CD4-positive, alpha-beta memory T cell (primary cell): ENCODE measurements at regions not wholly inside any gene's neighbourhood (a gene's known extent, or its start where the extent isn't known, plus 50 kb on each side); places are given as distances from the start of the nearest gene placed in this dataset.

ENCODE experiments used
- CTCF ChIA-PET: fragments of 350-600 bp; sonication (Branson Sonifier 250); formaldehyde crosslinking; loops from one replicate; lab custom pipeline; 2021; ENCODE audit warnings: inconsistent platforms; ENCODE audit not compliant: partially characterized antibody; lab: Charles Lee
- POLR2A ChIA-PET: fragments of 350-600 bp; sonication (Branson Sonifier 250); formaldehyde crosslinking; loops from one replicate; lab custom pipeline; 2021; ENCODE audit not compliant: partially characterized antibody; lab: Charles Lee
- DNase-seq, 5 donors: peaks; one replicate each; pipeline versions ENCODE4 v3.0.0 to v3.0.0-alpha.2; 2020 to 2022; ENCODE audit warnings: mixed read lengths in 1 of 5
- H3K27ac ChIP-seq: one replicate; pipeline ENCODE4 v1.7.0; 2013; ENCODE audit warnings: low read depth, low read length
- H3K27me3 ChIP-seq: 2 replicates; pipeline ENCODE4 v1.7.0; 2013; ENCODE audit warnings: mild to moderate bottlenecking, low read length, moderate library complexity; ENCODE audit not compliant: insufficient read depth
- H3K36me3 ChIP-seq: 2 replicates; pipeline ENCODE4 v1.7.0; 2013; ENCODE audit warnings: mild to moderate bottlenecking, low read length, moderate library complexity; ENCODE audit not compliant: insufficient read depth
- H3K4me1 ChIP-seq: 2 replicates; pipeline ENCODE4 v1.7.0; 2013; ENCODE audit warnings: mild to moderate bottlenecking, low read length, moderate library complexity; ENCODE audit not compliant: insufficient read depth
- H3K4me3 ChIP-seq, 2 donors: one replicate each; pipeline ENCODE4 v1.7.0; 2013; ENCODE audit warnings: low read length in 2 of 2, mild to moderate bottlenecking in 1 of 2
- H3K9me3 ChIP-seq, 2 donors: one replicate each; pipeline ENCODE4 v1.7.0; 2013; ENCODE audit warnings: low read length in 2 of 2, control low read depth in 1 of 2; ENCODE audit not compliant: control insufficient read depth in 1 of 2
- H3K27ac Mint-ChIP-seq, 7 donors: one replicate each; pipeline ENCODE4 v1.8.0; 2020 to 2021; ENCODE audit warnings: mixed read lengths in 7 of 7, mild to moderate bottlenecking in 6 of 7, inconsistent platforms in 3 of 7, moderate library complexity in 3 of 7
- H3K27me3 Mint-ChIP-seq, 2 donors: one replicate each; pipeline ENCODE4 v1.8.0; 2020 to 2021; ENCODE audit warnings: mixed read lengths in 2 of 2
- H3K36me3 Mint-ChIP-seq, 2 donors: one replicate each; pipeline ENCODE4 v1.8.0; 2020 to 2021; ENCODE audit warnings: mixed read lengths in 2 of 2, inconsistent platforms in 1 of 2, mild to moderate bottlenecking in 1 of 2
- H3K4me1 Mint-ChIP-seq, 4 donors: one replicate each; pipeline ENCODE4 v1.8.0; 2020 to 2021; ENCODE audit warnings: mixed read lengths in 4 of 4, mild to moderate bottlenecking in 1 of 4
- H3K4me3 Mint-ChIP-seq, 8 donors: one replicate each; pipeline ENCODE4 v1.8.0; 2020 to 2021; ENCODE audit warnings: mixed read lengths in 8 of 8, mild to moderate bottlenecking in 7 of 8, moderate library complexity in 6 of 8, inconsistent platforms in 3 of 8
- H3K9me3 Mint-ChIP-seq, 8 donors: one replicate each; pipeline ENCODE4 v1.8.0; 2020 to 2021; ENCODE audit warnings: mixed read lengths in 8 of 8, mild to moderate bottlenecking in 5 of 8, inconsistent platforms in 3 of 8, moderate library complexity in 1 of 8
- intact Hi-C: fragments of 100-400 bp; cut with micrococcal nuclease; formaldehyde crosslinking; loops from one replicate; pipeline ENCODE4 v1.15.1; 2023

GRCh38 chr1:196091397-196092135, 516.7 kb downstream of the KCNT2 start:
- Histone ChIP-seq H3K27ac (no peak overlapping the region), H3K36me3 (no peaks in the 10 kb centered on the region), H3K9me3 (no peaks in the 10 kb centered on the region), H3K4me3 (no peak overlapping the region), H3K27me3 (no peaks in the 10 kb centered on the region), H3K4me1 (no peaks in the 10 kb centered on the region)
- no peak overlapping the region for H3K27ac Mint-ChIP-seq
- H3K4me3 Mint-ChIP-seq, result no peak overlapping the region
- H3K4me1 Mint-ChIP-seq, result no peaks in the 10 kb centered on the region
- no peak for DNase-seq
- no peaks in the 10 kb centered on the region for H3K36me3 Mint-ChIP-seq
- no peaks in the 10 kb centered on the region for H3K27me3 Mint-ChIP-seq
- intact Hi-C loops, result no loop called here
- POLR2A ChIA-PET, result no interaction called here
- CTCF ChIA-PET, result no interaction called here
- H3K9me3 Mint-ChIP-seq, result peaks cover 0 to 2% (median 0%) of the 10 kb centered on the region in 8 donors

DNA sequence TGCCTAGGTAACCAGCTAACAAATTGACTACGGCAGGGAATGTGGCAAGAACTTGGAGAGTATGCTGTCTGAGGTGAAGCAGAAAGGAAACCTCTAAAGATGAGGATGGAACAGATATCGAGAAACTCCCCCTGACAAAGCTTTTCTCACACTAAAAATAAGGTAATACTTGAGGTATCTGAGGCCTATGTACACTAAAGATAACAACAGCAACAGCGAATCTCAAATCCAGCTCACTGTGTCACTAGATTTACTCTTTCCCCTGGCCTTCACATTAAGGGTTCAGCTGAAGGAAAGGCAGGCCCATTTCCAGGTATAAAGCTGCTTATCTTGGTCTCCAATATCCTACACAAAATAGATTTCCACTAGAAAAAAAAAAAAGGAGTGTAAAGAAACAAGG, 518.0 kb downstream of the KCNT2 start:
- Mint-ChIP-seq H3K36me3 (no peaks in the 10 kb centered on the region), H3K9me3 (peaks cover 0 to 2% (median 0%) of the 10 kb centered on the region in 8 donors), H3K27me3 (no peaks in the 10 kb centered on the region), H3K4me3 (no peak overlapping the region), H3K4me1 (no peaks in the 10 kb centered on the region), H3K27ac (no peak overlapping the region)
- POLR2A ChIA-PET, result no interaction called here
- intact Hi-C loops, result no loop called here
- no peaks in the 10 kb centered on the region for H3K4me1 ChIP-seq
- H3K27ac ChIP-seq, result no peak overlapping the region
- no peak overlapping the region for H3K4me3 ChIP-seq
- no peak for DNase-seq
- H3K36me3 ChIP-seq, result no peaks in the 10 kb centered on the region
- CTCF ChIA-PET, result no interaction called here
- no peaks in the 10 kb centered on the region for H3K27me3 ChIP-seq
- H3K9me3 ChIP-seq, result no peaks in the 10 kb centered on the region

DNA sequence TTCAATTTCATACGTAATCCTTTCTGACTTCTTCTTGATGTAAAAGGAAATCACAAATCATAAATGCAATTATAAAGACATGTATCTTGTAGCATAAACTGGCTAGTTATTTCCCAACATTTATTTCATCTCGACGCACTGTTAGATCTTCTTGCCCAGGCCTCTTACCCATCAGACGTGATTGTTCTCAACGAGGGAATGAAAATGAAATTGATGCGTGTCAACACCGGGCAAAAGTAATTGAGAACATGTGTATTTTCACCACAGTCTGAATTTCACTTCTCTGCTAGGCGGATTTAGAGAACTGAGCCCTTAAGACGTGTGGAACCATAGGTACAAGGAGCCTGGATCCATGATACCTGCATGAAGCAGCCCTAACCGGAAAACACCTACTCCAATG, 519.7 kb downstream of the KCNT2 start:
- H3K27me3 Mint-ChIP-seq, result no peaks in the 10 kb centered on the region
- no peak overlapping the region for H3K4me3 ChIP-seq
- H3K36me3 ChIP-seq, result no peaks in the 10 kb centered on the region
- no peak overlapping the region for H3K27ac Mint-ChIP-seq
- H3K9me3 ChIP-seq, result no peaks in the 10 kb centered on the region
- peaks cover 0 to 2% (median 0%) of the 10 kb centered on the region in 8 donors for H3K9me3 Mint-ChIP-seq
- H3K27me3 ChIP-seq, result no peaks in the 10 kb centered on the region
- H3K4me1 ChIP-seq, result no peaks in the 10 kb centered on the region
- DNase-seq, result no peak
- no peak overlapping the region for H3K27ac ChIP-seq
- no peaks in the 10 kb centered on the region for H3K36me3 Mint-ChIP-seq
- ChIA-PET CTCF (no interaction called here), POLR2A (no interaction called here)
- intact Hi-C loops, result no loop called here
- no peak overlapping the region for H3K4me3 Mint-ChIP-seq
- no peaks in the 10 kb centered on the region for H3K4me1 Mint-ChIP-seq

DNA sequence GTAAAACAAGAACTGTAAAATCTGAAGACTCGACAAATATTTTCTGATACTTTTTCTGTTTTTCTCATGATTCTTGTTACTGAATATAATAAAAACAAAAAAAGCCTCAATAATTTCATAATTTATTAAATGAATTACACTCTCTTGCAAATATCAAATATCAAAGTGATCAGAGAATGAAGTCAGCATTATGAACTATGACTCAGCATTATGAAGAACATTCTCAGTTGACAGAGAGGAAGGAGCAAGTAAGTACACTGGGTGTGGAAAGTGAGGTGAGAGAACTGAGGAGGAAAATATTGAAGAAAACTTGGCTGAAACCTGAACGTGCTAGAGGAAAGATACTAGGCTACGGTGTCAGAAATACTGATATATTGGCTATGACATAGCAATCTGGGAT, 529.5 kb downstream of the KCNT2 start:
- Histone ChIP-seq H3K27ac (no peak overlapping the region), H3K9me3 (no peaks in the 10 kb centered on the region), H3K27me3 (no peaks in the 10 kb centered on the region), H3K4me1 (no peaks in the 10 kb centered on the region), H3K36me3 (no peaks in the 10 kb centered on the region), H3K4me3 (no peak overlapping the region)
- intact Hi-C loops, result no loop called here
- no peaks in the 10 kb centered on the region for H3K36me3 Mint-ChIP-seq
- H3K4me1 Mint-ChIP-seq, result no peaks in the 10 kb centered on the region
- H3K4me3 Mint-ChIP-seq, result no peak overlapping the region
- no peak for DNase-seq
- H3K9me3 Mint-ChIP-seq, result peaks cover 0 to 2% (median 0%) of the 10 kb centered on the region in 8 donors
- H3K27ac Mint-ChIP-seq, result no peak overlapping the region
- CTCF ChIA-PET, result no interaction called here
- POLR2A ChIA-PET, result no interaction called here
- no peaks in the 10 kb centered on the region for H3K27me3 Mint-ChIP-seq

GRCh38 chr1:196075621-196076020, 532.6 kb downstream of the KCNT2 start:
- Mint-ChIP-seq H3K36me3 (no peaks in the 10 kb centered on the region), H3K4me3 (no peak overlapping the region), H3K9me3 (peaks cover 0 to 2% (median 0%) of the 10 kb centered on the region in 8 donors), H3K27me3 (no peaks in the 10 kb centered on the region), H3K4me1 (no peaks in the 10 kb centered on the region), H3K27ac (no peak overlapping the region)
- intact Hi-C loops, result no loop called here
- no peak overlapping the region for H3K27ac ChIP-seq
- H3K4me3 ChIP-seq, result no peak overlapping the region
- CTCF ChIA-PET, result no interaction called here
- H3K9me3 ChIP-seq, result no peaks in the 10 kb centered on the region
- POLR2A ChIA-PET, result no interaction called here
- no peaks in the 10 kb centered on the region for H3K27me3 ChIP-seq
- H3K4me1 ChIP-seq, result no peaks in the 10 kb centered on the region
- no peak for DNase-seq
- H3K36me3 ChIP-seq, result no peaks in the 10 kb centered on the region

DNA sequence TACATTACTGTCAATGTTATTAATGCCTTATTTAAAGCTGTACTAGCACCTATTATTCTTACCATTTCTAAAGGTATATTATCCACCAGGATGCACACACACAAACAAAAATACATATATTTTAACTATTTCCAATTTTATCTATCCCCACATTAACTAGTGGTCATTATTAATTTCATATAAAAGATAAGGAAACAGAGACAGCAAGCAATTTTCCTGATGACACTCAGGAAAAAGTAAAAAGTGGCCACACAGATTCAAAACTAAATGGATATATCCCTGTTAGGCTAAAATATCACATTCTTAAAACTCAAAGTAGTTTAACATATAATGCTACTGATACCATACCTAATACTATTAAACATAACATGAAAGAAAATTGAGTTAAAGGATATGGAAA, 534.1 kb downstream of the KCNT2 start:
- no peaks in the 10 kb centered on the region for H3K27me3 Mint-ChIP-seq
- POLR2A ChIA-PET, result no interaction called here

DNA sequence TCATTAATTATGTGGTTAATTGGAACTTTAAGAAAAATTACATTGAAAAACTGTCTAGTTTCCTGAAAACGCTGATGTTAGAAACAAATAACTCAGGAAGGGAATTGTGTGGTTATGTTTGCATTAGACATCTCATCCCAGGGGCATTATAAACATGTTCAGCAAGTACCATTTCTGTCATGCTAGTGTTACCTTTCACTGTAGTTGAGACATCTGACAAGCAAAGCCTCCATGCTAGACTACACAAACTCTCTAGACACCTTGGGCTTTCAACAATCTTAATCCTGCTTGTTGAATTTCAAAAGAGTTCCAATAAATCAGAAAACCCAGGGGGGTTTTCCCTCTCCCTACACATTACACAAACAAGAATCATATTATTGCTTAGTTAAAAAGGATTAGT, 536.8 kb downstream of the KCNT2 start:
- Histone ChIP-seq H3K9me3 (no peaks in the 10 kb centered on the region), H3K27me3 (no peaks in the 10 kb centered on the region), H3K4me1 (no peaks in the 10 kb centered on the region), H3K36me3 (no peaks in the 10 kb centered on the region), H3K27ac (no peak overlapping the region), H3K4me3 (no peak overlapping the region)
- intact Hi-C loops, result no loop called here
- DNase-seq, result no peak
- ChIA-PET CTCF (no interaction called here), POLR2A (no interaction called here)
- no peak overlapping the region for H3K27ac Mint-ChIP-seq
- peaks cover 0 to 2% (median 0%) of the 10 kb centered on the region in 8 donors for H3K9me3 Mint-ChIP-seq
- H3K4me3 Mint-ChIP-seq, result no peak overlapping the region
- no peaks in the 10 kb centered on the region for H3K27me3 Mint-ChIP-seq
- no peaks in the 10 kb centered on the region for H3K4me1 Mint-ChIP-seq
- H3K36me3 Mint-ChIP-seq, result no peaks in the 10 kb centered on the region

More for the DNA sequence above, 534.1 kb downstream of the KCNT2 start:
- H3K4me1 ChIP-seq, result no peaks in the 10 kb centered on the region
- intact Hi-C loops, result no loop called here
- Mint-ChIP-seq H3K4me1 (no peaks in the 10 kb centered on the region), H3K27ac (no peak overlapping the region), H3K36me3 (no peaks in the 10 kb centered on the region), H3K4me3 (no peak overlapping the region), H3K9me3 (peaks cover 0 to 2% (median 0%) of the 10 kb centered on the region in 8 donors)
- H3K4me3 ChIP-seq, result no peak overlapping the region
- CTCF ChIA-PET, result no interaction called here
- no peak for DNase-seq
- H3K36me3 ChIP-seq, result no peaks in the 10 kb centered on the region
- H3K27me3 ChIP-seq, result no peaks in the 10 kb centered on the region
- no peaks in the 10 kb centered on the region for H3K9me3 ChIP-seq
- no peak overlapping the region for H3K27ac ChIP-seq
